ENCODE measurements at regions not wholly inside any gene's neighbourhood (a gene's known extent, or its start where the extent isn't known, plus 50 kb on each side); places are given as distances from the start of the nearest gene placed in this dataset.

DNA sequence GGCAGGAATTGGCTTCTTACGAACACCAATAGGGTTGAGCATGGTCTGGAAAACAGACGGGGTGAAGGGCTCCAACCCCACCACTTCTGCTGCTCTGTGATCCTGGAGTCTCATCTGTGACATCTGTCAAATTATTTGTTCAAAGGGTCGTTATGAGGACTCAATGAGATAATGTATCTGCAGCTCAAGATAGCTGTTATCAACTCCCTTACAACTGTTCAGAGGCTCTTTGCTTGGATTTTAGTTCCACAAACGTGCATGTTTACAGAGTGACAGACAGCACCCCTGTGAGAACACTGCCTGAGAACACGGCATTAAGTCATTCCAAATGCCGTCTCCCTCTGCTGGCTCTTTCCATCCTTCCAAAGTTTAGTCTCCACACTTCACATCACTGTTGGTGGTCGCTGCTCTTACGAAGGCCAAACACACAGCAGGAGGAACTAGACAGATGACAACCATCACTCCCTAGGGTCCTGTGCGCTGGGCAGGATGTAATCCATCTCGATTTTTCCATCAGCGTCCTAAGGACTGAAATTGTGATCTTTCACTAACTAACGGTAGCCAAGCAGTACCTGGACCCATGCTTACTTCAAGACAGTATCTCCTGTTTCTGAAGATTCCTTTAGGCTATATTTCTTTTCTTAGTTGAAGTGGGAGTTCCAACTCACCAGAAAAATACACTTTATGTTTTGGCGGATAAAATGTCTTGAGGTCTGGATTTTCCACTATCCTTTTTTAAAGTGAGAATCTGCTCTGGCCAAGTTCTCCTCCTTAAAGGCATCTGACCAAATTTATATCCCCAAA, 220.3 kb downstream of the ANAPC1 start:
- TF ChIP-seq, protein P1, sequence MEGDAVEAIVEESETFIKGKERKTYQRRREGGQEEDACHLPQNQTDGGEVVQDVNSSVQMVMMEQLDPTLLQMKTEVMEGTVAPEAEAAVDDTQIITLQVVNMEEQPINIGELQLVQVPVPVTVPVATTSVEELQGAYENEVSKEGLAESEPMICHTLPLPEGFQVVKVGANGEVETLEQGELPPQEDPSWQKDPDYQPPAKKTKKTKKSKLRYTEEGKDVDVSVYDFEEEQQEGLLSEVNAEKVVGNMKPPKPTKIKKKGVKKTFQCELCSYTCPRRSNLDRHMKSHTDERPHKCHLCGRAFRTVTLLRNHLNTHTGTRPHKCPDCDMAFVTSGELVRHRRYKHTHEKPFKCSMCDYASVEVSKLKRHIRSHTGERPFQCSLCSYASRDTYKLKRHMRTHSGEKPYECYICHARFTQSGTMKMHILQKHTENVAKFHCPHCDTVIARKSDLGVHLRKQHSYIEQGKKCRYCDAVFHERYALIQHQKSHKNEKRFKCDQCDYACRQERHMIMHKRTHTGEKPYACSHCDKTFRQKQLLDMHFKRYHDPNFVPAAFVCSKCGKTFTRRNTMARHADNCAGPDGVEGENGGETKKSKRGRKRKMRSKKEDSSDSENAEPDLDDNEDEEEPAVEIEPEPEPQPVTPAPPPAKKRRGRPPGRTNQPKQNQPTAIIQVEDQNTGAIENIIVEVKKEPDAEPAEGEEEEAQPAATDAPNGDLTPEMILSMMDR (IDR thresholded peaks at IDR 0.05) = no peak
- TF ChIP-seq POLR2A (IDR thresholded peaks at IDR 0.05) = no peak

Data from thyroid gland (tissue), 4 donors.